ENCODE measurements at regions not wholly inside any gene's neighbourhood (a gene's known extent, or its start where the extent isn't known, plus 50 kb on each side); places are given as distances from the start of the nearest gene placed in this dataset.

GRCh38 chr4:156614536-156614935 lies 357.1 kb downstream of the PDGFC start:
- TF ChIP-seq POLR2AphosphoS5 (IDR thresholded peaks at IDR 0.05; ENCODE audit: borderline replicate concordance, low read depth, low read length) (no peak), EZH2 (IDR thresholded peaks at IDR 0.05) (no peak)
